ENCODE measurements at regions not wholly inside any gene's neighbourhood (a gene's known extent, or its start where the extent isn't known, plus 50 kb on each side); places are given as distances from the start of the nearest gene placed in this dataset.

DNA sequence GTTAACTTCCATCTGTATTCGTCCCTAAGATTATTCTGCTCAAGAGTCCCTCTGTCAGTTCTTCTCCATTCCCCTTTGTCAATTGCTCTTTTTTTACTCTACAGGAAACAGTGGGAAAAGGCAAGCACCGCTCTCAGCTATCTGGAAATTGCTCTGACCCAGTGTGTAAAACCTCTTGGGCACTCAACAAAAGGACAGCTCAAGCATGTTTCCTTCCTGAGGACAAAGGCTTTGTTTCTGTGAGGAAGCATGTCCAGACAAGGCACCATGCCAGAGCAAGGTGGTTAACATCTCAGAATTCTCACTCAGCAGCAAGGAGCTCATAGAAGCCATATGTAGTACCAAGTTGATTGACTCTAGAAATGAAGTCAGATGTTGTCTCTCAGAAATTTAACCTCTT, 735.6 kb downstream of the TSN start:
- no peaks in the 10 kb centered on the region for H3K4me1 ChIP-seq (ENCODE audit: control insufficient read depth in 2 of 2, insufficient read depth in 2 of 2, low read length in 2 of 2)
- DNase-seq = no peak
- ChIA-PET POLR2A (no interaction called here), CTCF (no interaction called here)
- H3K27ac Mint-ChIP-seq = no peak overlapping the region
- H3K9me3 ChIP-seq (ENCODE audit: control extremely low read depth in 1 of 3, control insufficient read depth in 2 of 3, insufficient read depth in 1 of 3, low read length in 2 of 3) = no peaks in the 10 kb centered on the region
- no peak for TF ChIP-seq EZH2 (IDR thresholded peaks at IDR 0.05; ENCODE audit: borderline replicate concordance, insufficient read depth, low read depth, low read length, poor library complexity, severe bottlenecking)
- TF ChIP-seq, protein P1, sequence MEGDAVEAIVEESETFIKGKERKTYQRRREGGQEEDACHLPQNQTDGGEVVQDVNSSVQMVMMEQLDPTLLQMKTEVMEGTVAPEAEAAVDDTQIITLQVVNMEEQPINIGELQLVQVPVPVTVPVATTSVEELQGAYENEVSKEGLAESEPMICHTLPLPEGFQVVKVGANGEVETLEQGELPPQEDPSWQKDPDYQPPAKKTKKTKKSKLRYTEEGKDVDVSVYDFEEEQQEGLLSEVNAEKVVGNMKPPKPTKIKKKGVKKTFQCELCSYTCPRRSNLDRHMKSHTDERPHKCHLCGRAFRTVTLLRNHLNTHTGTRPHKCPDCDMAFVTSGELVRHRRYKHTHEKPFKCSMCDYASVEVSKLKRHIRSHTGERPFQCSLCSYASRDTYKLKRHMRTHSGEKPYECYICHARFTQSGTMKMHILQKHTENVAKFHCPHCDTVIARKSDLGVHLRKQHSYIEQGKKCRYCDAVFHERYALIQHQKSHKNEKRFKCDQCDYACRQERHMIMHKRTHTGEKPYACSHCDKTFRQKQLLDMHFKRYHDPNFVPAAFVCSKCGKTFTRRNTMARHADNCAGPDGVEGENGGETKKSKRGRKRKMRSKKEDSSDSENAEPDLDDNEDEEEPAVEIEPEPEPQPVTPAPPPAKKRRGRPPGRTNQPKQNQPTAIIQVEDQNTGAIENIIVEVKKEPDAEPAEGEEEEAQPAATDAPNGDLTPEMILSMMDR (IDR thresholded peaks at IDR 0.05) = no peak
- WGBS (ENCODE audit: insufficient coverage) = 51% methylated on average over 2 of the region's 2 CpGs
- no peaks in the 10 kb centered on the region for H3K27me3 Mint-ChIP-seq
- peaks cover 2% of the 10 kb centered on the region for H3K9me3 Mint-ChIP-seq (ENCODE audit: insufficient read depth)
- H3K4me1 Mint-ChIP-seq = no peaks in the 10 kb centered on the region
- H2AFZ ChIP-seq (ENCODE audit: insufficient read depth, low read depth, low read length, poor library complexity, severe bottlenecking) = no peak overlapping the region
- H3K4me2 ChIP-seq (replicated peaks; ENCODE audit: low read depth, low read length, poor library complexity, severe bottlenecking) = no peak overlapping the region
- intact Hi-C loops (cut with micrococcal nuclease) = no loop called here
- no peak overlapping the region for H3K4me3 Mint-ChIP-seq
- H3K27ac ChIP-seq (ENCODE audit: low read length in 2 of 2) = no peak overlapping the region
- no peaks in the 10 kb centered on the region for H3K79me2 ChIP-seq (ENCODE audit: control insufficient read depth, insufficient read depth, low read length)
- no peaks in the 10 kb centered on the region for H4K20me1 ChIP-seq (ENCODE audit: control insufficient read depth, insufficient read depth, low read length, poor library complexity, severe bottlenecking)
- H3K36me3 ChIP-seq (replicated peaks in 1 of 2; ENCODE audit: control extremely low read depth in 1 of 2, control insufficient read depth in 1 of 2, extremely low read depth in 1 of 2, insufficient read depth in 2 of 2, low read length in 1 of 2) = no peaks in the 10 kb centered on the region
- H3K27me3 ChIP-seq (replicated peaks in 1 of 4; ENCODE audit: control extremely low read depth in 1 of 4, control insufficient read depth in 3 of 4, insufficient read depth in 4 of 4, low read length in 3 of 4) = no peaks in the 10 kb centered on the region
- H3K9ac ChIP-seq (ENCODE audit: low read length) = no peak overlapping the region
- no peak for ATAC-seq (ENCODE audit: low read depth)
- H3K4me3 ChIP-seq (ENCODE audit: control extremely low read depth in 1 of 5, extremely low read depth in 1 of 5, insufficient read depth in 1 of 5, low read depth in 2 of 5, low read length in 4 of 5) = no peak overlapping the region

DNA sequence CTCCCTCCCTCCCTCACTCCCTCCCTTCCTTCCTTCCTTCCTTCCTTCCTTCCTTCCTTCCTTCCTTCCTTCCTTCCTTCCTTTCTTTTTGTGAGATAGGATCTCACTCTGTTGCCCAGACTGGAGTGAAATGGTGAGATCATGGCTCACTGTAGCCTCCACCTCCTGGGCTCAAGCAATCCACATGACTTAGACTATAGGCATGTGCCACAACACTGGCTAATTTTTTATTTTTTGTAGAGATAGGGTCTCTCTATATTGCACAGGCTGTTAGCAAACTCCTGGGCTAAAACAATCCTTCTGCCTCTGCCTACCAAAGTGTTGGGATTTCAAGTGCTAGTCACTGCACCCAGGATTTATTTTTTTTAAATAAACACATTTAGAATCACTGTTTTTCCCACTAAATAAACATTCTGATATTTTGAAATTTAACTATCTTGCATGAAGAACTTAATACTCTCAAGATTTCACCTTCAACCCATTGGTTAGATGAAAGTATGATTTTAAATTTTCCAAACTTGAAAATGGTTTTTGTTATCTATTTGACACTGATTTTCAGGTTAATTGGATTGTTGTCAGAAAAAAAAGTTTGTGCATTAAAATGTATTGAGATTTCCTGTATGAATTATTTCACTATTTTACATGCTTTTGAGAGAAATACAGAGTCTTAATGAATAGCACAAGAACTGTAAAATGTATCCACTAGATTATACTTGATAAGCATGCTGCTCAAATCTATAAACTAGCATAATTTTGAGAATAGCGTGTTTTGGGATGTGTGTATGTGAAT, 745.1 kb downstream of the TSN start:
- TF ChIP-seq EZH2 (IDR thresholded peaks at IDR 0.05; ENCODE audit: borderline replicate concordance, insufficient read depth, low read depth, low read length, poor library complexity, severe bottlenecking) = no peak
- Mint-ChIP-seq H3K9me3 (ENCODE audit: insufficient read depth) (peaks cover 5% of the 10 kb centered on the region), H3K4me3 (no peak overlapping the region), H3K27ac (no peak overlapping the region), H3K27me3 (no peaks in the 10 kb centered on the region), H3K4me1 (no peaks in the 10 kb centered on the region)
- no peaks in the 10 kb centered on the region for H3K79me2 ChIP-seq (ENCODE audit: control insufficient read depth, insufficient read depth, low read length)
- ATAC-seq (ENCODE audit: low read depth) (no peak), DNase-seq (no peak)
- POLR2A ChIA-PET = no interaction called here
- H3K27me3 ChIP-seq (replicated peaks in 1 of 4; ENCODE audit: control extremely low read depth in 1 of 4, control insufficient read depth in 3 of 4, insufficient read depth in 4 of 4, low read length in 3 of 4) = no peaks in the 10 kb centered on the region
- no peaks in the 10 kb centered on the region for H3K36me3 ChIP-seq (replicated peaks in 1 of 2; ENCODE audit: control extremely low read depth in 1 of 2, control insufficient read depth in 1 of 2, extremely low read depth in 1 of 2, insufficient read depth in 2 of 2, low read length in 1 of 2)
- WGBS (ENCODE audit: insufficient coverage) = no CpG with 5 or more reads among the region's 1 CpG
- no peak overlapping the region for H3K27ac ChIP-seq (ENCODE audit: low read length in 2 of 2)
- H3K4me1 ChIP-seq (ENCODE audit: control insufficient read depth in 2 of 2, insufficient read depth in 2 of 2, low read length in 2 of 2) = no peaks in the 10 kb centered on the region
- H2AFZ ChIP-seq (ENCODE audit: insufficient read depth, low read depth, low read length, poor library complexity, severe bottlenecking) = no peak overlapping the region
- no peak overlapping the region for H3K9ac ChIP-seq (ENCODE audit: low read length)
- H3K4me3 ChIP-seq (ENCODE audit: control extremely low read depth in 1 of 5, extremely low read depth in 1 of 5, insufficient read depth in 1 of 5, low read depth in 2 of 5, low read length in 4 of 5) = no peak overlapping the region
- no peak overlapping the region for H3K4me2 ChIP-seq (replicated peaks; ENCODE audit: low read depth, low read length, poor library complexity, severe bottlenecking)
- H3K9me3 ChIP-seq (ENCODE audit: control extremely low read depth in 1 of 3, control insufficient read depth in 2 of 3, insufficient read depth in 1 of 3, low read length in 2 of 3) = peaks cover 0 to 2% (median 0%) of the 10 kb centered on the region in 3 donors
- no peaks in the 10 kb centered on the region for H4K20me1 ChIP-seq (ENCODE audit: control insufficient read depth, insufficient read depth, low read length, poor library complexity, severe bottlenecking)
- CTCF ChIA-PET = no interaction called here
- intact Hi-C loops (cut with micrococcal nuclease) = no loop called here
